ENCODE measurements at regions not wholly inside any gene's neighbourhood (a gene's known extent, or its start where the extent isn't known, plus 50 kb on each side); places are given as distances from the start of the nearest gene placed in this dataset.

- no peak for TF ChIP-seq CTCF (IDR thresholded peaks at IDR 0.05; ENCODE audit: unreplicated experiment)
- Mint-ChIP-seq H3K9me3 (ENCODE audit: unreplicated experiment) (no peaks in the 10 kb centered on the region), H3K27ac (ENCODE audit: unreplicated experiment) (no peak overlapping the region), H3K36me3 (ENCODE audit: low read depth, unreplicated experiment) (no peaks in the 10 kb centered on the region), H3K27me3 (ENCODE audit: unreplicated experiment) (peaks cover 3% of the 10 kb centered on the region), H3K4me1 (ENCODE audit: unreplicated experiment) (peaks cover 11% of the 10 kb centered on the region), H3K4me3 (ENCODE audit: unreplicated experiment) (no peak overlapping the region)
- DNase-seq (ENCODE audit: low spot score), result no peak
Measured at GRCh38 chr6:119446115-119446554, 96.6 kb upstream of the MAN1A1 start.

- Mint-ChIP-seq H3K4me1 (ENCODE audit: unreplicated experiment) (peaks cover 11% of the 10 kb centered on the region), H3K27me3 (ENCODE audit: unreplicated experiment) (peaks cover 3% of the 10 kb centered on the region), H3K36me3 (ENCODE audit: low read depth, unreplicated experiment) (no peaks in the 10 kb centered on the region), H3K27ac (ENCODE audit: unreplicated experiment) (no peak overlapping the region), H3K4me3 (ENCODE audit: unreplicated experiment) (no peak overlapping the region), H3K9me3 (ENCODE audit: unreplicated experiment) (no peaks in the 10 kb centered on the region)
- no peak for TF ChIP-seq CTCF (IDR thresholded peaks at IDR 0.05; ENCODE audit: unreplicated experiment)
- no peak for DNase-seq (ENCODE audit: low spot score)
Measured at GRCh38 chr6:119445666-119446065, 96.1 kb upstream of the MAN1A1 start.

GRCh38 chr6:119444642-119445557 lies 95.3 kb upstream of the MAN1A1 start:
- H3K9me3 Mint-ChIP-seq (ENCODE audit: unreplicated experiment), result no peaks in the 10 kb centered on the region
- peaks cover 3% of the 10 kb centered on the region for H3K27me3 Mint-ChIP-seq (ENCODE audit: unreplicated experiment)
- no peak overlapping the region for H3K27ac Mint-ChIP-seq (ENCODE audit: unreplicated experiment)
- H3K36me3 Mint-ChIP-seq (ENCODE audit: low read depth, unreplicated experiment), result no peaks in the 10 kb centered on the region
- no peak for TF ChIP-seq CTCF (IDR thresholded peaks at IDR 0.05; ENCODE audit: unreplicated experiment)
- no peak for DNase-seq (ENCODE audit: low spot score)
- H3K4me1 Mint-ChIP-seq (ENCODE audit: unreplicated experiment), result peaks cover 14% of the 10 kb centered on the region
- H3K4me3 Mint-ChIP-seq (ENCODE audit: unreplicated experiment), result no peak overlapping the region

GRCh38 chr6:119443993-119444641 lies 94.6 kb upstream of the MAN1A1 start:
- Mint-ChIP-seq H3K27ac (ENCODE audit: unreplicated experiment) (no peak overlapping the region), H3K36me3 (ENCODE audit: low read depth, unreplicated experiment) (no peaks in the 10 kb centered on the region), H3K27me3 (ENCODE audit: unreplicated experiment) (peaks cover 3% of the 10 kb centered on the region), H3K9me3 (ENCODE audit: unreplicated experiment) (no peaks in the 10 kb centered on the region), H3K4me1 (ENCODE audit: unreplicated experiment) (peaks cover 16% of the 10 kb centered on the region), H3K4me3 (ENCODE audit: unreplicated experiment) (no peak overlapping the region)
- no peak for TF ChIP-seq CTCF (IDR thresholded peaks at IDR 0.05; ENCODE audit: unreplicated experiment)
- no peak for DNase-seq (ENCODE audit: low spot score)

GRCh38 chr6:119442776-119443184 lies 93.2 kb upstream of the MAN1A1 start:
- H3K4me1 Mint-ChIP-seq (ENCODE audit: unreplicated experiment), result peaks cover 28% of the 10 kb centered on the region
- no peak for TF ChIP-seq CTCF (IDR thresholded peaks at IDR 0.05; ENCODE audit: unreplicated experiment)
- no peaks in the 10 kb centered on the region for H3K9me3 Mint-ChIP-seq (ENCODE audit: unreplicated experiment)
- peaks cover 3% of the 10 kb centered on the region for H3K27me3 Mint-ChIP-seq (ENCODE audit: unreplicated experiment)
- no peaks in the 10 kb centered on the region for H3K36me3 Mint-ChIP-seq (ENCODE audit: low read depth, unreplicated experiment)
- no peak overlapping the region for H3K4me3 Mint-ChIP-seq (ENCODE audit: unreplicated experiment)
- H3K27ac Mint-ChIP-seq (ENCODE audit: unreplicated experiment), result no peak overlapping the region
- DNase-seq (ENCODE audit: low spot score), result no peak

All from endothelial cell (in vitro differentiated cells).